Common myeloid progenitor, CD34-positive (primary cell): ENCODE measurements at regions not wholly inside any gene's neighbourhood (a gene's known extent, or its start where the extent isn't known, plus 50 kb on each side); places are given as distances from the start of the nearest gene placed in this dataset.

ENCODE experiments used
- CTCF ChIA-PET: fragments of 350-600 bp; sonication (Branson Sonifier 250); formaldehyde crosslinking; loops from one replicate; lab custom pipeline; 2021; ENCODE audit warnings: antibody characterized with exemption; lab: Charles Lee
- POLR2A ChIA-PET: fragments of 350-600 bp; sonication (Branson Sonifier 250); formaldehyde crosslinking; loops from one replicate; lab custom pipeline; 2021; ENCODE audit warnings: antibody characterized with exemption; lab: Charles Lee
- DNase-seq, 3 donors: peaks; one replicate each; pipeline versions ENCODE4 v3.0.0 to v3.0.0-alpha.2; 2013
- H3K27ac ChIP-seq, 2 experiments: 1 replicate in 1 of 2; 2 replicates in 1 of 2; pipeline ENCODE4 v1.7.0; 2013; ENCODE audit warnings: inconsistent platforms in 2 of 2, low read length in 2 of 2, mild to moderate bottlenecking in 2 of 2, low read depth in 1 of 2, moderate library complexity in 1 of 2; ENCODE audit not compliant: severe bottlenecking in 2 of 2, insufficient read depth in 1 of 2, poor library complexity in 1 of 2
- H3K27me3 ChIP-seq, 5 experiments: replicated peaks in 2 of 5; 1 replicate in 3 of 5; 2 replicates in 2 of 5; pipeline versions ENCODE4 v1.6.1 to v1.7.0; 2013; ENCODE audit warnings: low read length in 4 of 5, mild to moderate bottlenecking in 2 of 5, moderate library complexity in 2 of 5, inconsistent platforms in 1 of 5; ENCODE audit not compliant: insufficient read depth in 5 of 5, control insufficient read depth in 4 of 5
- H3K36me3 ChIP-seq, 4 experiments: 1 replicate in 2 of 4; 2 replicates in 2 of 4; pipeline versions ENCODE4 v1.6.1 to v1.7.0; 2013; ENCODE audit warnings: low read length in 3 of 4, control low read depth in 1 of 4, mild to moderate bottlenecking in 1 of 4; ENCODE audit not compliant: control insufficient read depth in 4 of 4, insufficient read depth in 4 of 4
- H3K4me1 ChIP-seq, 4 experiments: 1 replicate in 3 of 4; 2 replicates in 1 of 4; pipeline versions ENCODE4 v1.6.1 to v1.7.1; 2013; ENCODE audit warnings: low read length in 3 of 4, mild to moderate bottlenecking in 3 of 4, control low read depth in 1 of 4, inconsistent platforms in 1 of 4, moderate library complexity in 1 of 4; ENCODE audit not compliant: control insufficient read depth in 4 of 4, insufficient read depth in 4 of 4; ENCODE audit errors: control extremely low read depth in 1 of 4
- H3K4me3 ChIP-seq, 7 experiments: 1 replicate in 4 of 7; 2 replicates in 3 of 7; pipeline versions ENCODE4 v1.5.1 to v1.7.0; 2013; ENCODE audit warnings: mild to moderate bottlenecking in 7 of 7, low read length in 6 of 7, moderate library complexity in 6 of 7, inconsistent platforms in 2 of 7, low read depth in 2 of 7, control low read depth in 1 of 7; ENCODE audit not compliant: insufficient read depth in 4 of 7, control insufficient read depth in 1 of 7; ENCODE audit errors: extremely low read depth in 1 of 7
- H3K9me3 ChIP-seq, 5 experiments: 1 replicate in 4 of 5; 2 replicates in 1 of 5; pipeline versions ENCODE4 v1.6.1 to v1.7.1; 2013; ENCODE audit warnings: low read length in 4 of 5, mild to moderate bottlenecking in 2 of 5, inconsistent platforms in 1 of 5, low read depth in 1 of 5, moderate library complexity in 1 of 5; ENCODE audit not compliant: control insufficient read depth in 4 of 5, insufficient read depth in 2 of 5; ENCODE audit errors: control extremely low read depth in 1 of 5
- WGBS: methylation state at CpG from one replicate; pipeline ENCODE4 v1.1.5; 2013; ENCODE audit not compliant: insufficient coverage; 5-methylcytosine and 5-hydroxymethylcytosine counted together

DNA sequence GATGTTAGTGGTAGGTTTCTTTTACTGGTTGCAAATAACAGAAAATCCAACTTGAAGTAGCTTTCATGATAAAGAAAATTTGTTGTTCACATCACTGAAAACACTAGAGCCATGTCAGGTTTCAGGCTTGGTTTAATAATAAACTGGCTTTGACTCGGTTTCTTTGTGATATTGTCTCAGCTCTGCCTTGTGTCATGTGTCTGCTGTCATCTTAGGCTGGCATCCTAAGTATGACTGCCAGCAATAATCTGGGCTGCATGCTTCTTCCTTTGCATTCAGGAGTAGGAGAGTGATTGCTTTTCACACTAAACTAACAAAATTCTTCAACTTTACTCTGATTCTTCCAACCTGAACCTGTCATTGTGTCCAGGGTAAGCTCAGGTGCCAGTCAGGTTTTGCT is 474.0 kb upstream of the B3GALT2 start:
- Histone ChIP-seq H3K4me1 (no peaks in the 10 kb centered on the region), H3K36me3 (no peaks in the 10 kb centered on the region), H3K27ac (no peak overlapping the region), H3K27me3 (no peaks in the 10 kb centered on the region), H3K9me3 (peaks cover 0 to 2% (median 0%) of the 10 kb centered on the region in 5 experiments), H3K4me3 (no peak overlapping the region)
- ChIA-PET POLR2A (no interaction called here), CTCF (no interaction called here)
- WGBS: 86% methylated on average over 1 of the region's 1 CpG
- DNase-seq: no peak

DNA sequence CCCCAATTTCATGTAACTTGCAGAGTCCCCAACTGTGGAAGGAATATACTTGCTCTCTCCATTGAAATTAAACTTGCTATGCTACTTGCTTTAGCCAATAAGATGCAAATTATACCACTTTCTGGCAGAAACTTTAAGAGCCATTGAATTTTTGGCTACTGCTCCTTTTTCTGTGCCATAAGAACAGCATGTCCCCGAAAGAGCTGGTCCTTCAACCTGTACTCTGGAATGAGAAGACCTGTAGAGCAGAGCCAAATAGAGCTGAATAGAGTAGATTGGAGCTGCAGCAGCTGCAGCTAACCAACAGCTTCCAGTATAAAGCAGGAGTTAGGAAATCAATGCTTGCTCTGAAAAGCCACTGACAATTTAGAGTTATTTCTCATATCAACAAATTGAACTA is 472.3 kb upstream of the B3GALT2 start:
- CTCF ChIA-PET: no interaction called here
- H3K4me3 ChIP-seq: no peak overlapping the region
- H3K27ac ChIP-seq: no peak overlapping the region
- 86% methylated on average over 1 of the region's 1 CpG for WGBS
- peaks cover 0 to 13% (median 2%) of the 10 kb centered on the region in 5 experiments for H3K9me3 ChIP-seq
- H3K4me1 ChIP-seq: no peaks in the 10 kb centered on the region
- no peaks in the 10 kb centered on the region for H3K27me3 ChIP-seq
- DNase-seq: no peak
- no peaks in the 10 kb centered on the region for H3K36me3 ChIP-seq
- POLR2A ChIA-PET: interaction anchor here (0.6 kb wide), 1 partner anchor 364 kb away, joined by 4 read pairs; no protein-coding TSS in a partner anchor

DNA sequence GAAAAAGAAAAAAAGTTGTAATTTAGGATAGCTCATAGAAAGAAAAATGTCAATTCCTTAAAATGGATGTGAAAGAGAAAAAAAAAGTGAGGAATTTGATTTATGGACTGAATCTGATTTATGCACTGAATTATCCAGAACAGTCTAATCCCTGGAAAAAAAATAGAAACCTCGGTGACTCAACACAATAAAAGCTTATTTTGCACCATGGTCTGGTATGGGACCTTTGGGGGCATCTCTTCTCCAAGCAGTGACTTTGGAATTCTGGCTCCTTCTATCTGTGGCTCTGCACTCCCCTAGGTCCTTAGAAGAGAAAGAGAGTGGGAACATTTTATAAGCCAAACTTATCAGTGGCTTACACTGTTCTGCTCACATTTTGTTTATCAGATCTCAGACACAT is 471.7 kb upstream of the B3GALT2 start:
- DNase-seq: no peak
- POLR2A ChIA-PET: no interaction called here
- CTCF ChIA-PET: no interaction called here

DNA sequence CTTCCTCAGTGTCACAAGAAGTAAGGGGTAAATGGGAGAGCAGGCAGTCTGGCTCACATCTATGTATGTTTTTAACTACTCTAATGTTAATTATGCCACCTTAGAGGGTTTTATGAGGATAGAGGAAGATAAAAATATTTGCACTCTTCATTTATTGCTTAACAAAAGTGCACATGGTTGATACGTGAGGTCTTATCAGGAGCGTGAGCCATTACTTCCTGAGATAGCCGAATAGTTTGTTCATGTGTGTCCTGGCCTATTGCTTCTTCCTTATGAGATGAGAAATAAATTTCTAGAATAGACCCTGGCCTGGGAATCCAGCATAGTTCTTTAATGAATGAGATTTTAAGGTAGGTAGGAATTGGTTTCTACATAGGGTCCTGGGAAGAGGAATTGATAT is 471.1 kb upstream of the B3GALT2 start:
- CTCF ChIA-PET: no interaction called here
- peaks cover 0 to 16% (median 2%) of the 10 kb centered on the region in 5 experiments for H3K9me3 ChIP-seq
- H3K4me3 ChIP-seq: no peak overlapping the region
- H3K27me3 ChIP-seq: no peaks in the 10 kb centered on the region
- POLR2A ChIA-PET: no interaction called here
- H3K27ac ChIP-seq: no peak overlapping the region
- DNase-seq: no peak
- H3K4me1 ChIP-seq: no peaks in the 10 kb centered on the region
- WGBS: 89% methylated on average over 1 of the region's 3 CpGs
- H3K36me3 ChIP-seq: no peaks in the 10 kb centered on the region

More for the DNA sequence above, 471.7 kb upstream of the B3GALT2 start:
- Histone ChIP-seq H3K27me3 (no peaks in the 10 kb centered on the region), H3K4me1 (no peaks in the 10 kb centered on the region), H3K4me3 (no peak overlapping the region), H3K36me3 (no peaks in the 10 kb centered on the region), H3K9me3 (peaks cover 0 to 15% (median 2%) of the 10 kb centered on the region in 5 experiments), H3K27ac (no peak overlapping the region)
- 100% methylated on average over 1 of the region's 1 CpG for WGBS

DNA sequence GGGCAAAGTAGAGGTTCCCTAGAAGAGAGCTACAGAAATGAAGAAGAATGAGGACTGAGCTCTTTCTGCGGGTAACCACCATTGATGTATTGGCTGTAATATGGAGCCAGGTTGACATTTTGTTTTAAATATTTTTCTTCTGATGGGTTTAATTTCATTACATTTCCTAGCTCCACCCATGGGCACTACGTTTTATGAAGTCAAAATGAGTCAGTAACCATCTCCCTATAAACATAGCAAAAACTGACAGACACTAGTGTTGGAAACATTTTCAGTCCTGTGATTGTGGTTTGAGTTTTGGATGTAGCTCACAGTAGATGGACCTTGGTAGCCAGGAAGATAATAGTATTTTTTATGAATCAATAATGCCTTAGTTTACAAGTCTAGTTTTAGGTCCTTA is 470.4 kb upstream of the B3GALT2 start:
- POLR2A ChIA-PET: no interaction called here
- H3K9me3 ChIP-seq: peaks cover 0 to 18% (median 2%) of the 10 kb centered on the region in 5 experiments
- H3K27me3 ChIP-seq: no peaks in the 10 kb centered on the region
- no peaks in the 10 kb centered on the region for H3K4me1 ChIP-seq
- no peak for DNase-seq
- H3K27ac ChIP-seq: no peak overlapping the region
- WGBS: no CpG with 5 or more reads among the region's 2 CpGs
- H3K36me3 ChIP-seq: no peaks in the 10 kb centered on the region
- CTCF ChIA-PET: no interaction called here
- no peak overlapping the region for H3K4me3 ChIP-seq

DNA sequence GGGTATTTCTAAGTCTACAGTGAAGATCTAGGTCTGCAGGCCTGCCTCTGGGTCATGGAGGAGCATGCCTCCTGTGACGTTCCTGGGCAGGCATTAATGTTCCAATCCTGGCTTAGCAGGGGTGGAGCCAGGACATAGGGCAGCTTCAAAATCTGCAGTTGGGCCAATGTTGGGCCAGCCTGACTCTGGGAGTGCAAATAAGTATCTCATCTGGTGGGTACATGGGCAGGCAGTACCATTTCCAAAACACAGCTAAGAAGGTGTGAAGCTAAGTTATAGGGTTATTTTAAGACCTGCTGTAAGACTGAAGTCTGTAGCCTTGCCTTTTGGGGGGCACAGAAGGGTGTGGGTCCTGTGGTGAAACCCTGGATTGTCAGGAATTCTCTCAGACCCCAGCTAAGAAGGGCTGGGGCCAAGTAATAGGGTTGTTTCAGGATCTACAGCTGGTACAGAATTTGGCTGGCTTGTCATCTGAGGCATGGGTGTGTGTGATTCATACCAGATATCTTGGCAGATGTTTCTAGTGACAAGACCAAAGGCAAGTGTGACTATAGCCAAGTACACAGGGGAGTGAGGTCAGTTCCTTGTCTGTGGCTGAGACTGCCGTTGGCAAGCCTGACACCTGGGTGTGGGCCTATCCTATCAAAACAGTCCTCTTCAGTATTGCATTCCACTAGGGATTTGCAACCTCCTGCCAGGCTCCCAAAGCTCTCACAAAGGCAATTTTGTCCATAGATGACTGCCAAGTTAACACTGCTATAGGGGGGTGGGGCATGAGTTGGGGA is 468.7 kb upstream of the B3GALT2 start:
- H3K4me3 ChIP-seq: no peak overlapping the region
- DNase-seq: no peak
- H3K27ac ChIP-seq: no peak overlapping the region
- peaks cover 0 to 30% (median 3%) of the 10 kb centered on the region in 5 experiments for H3K9me3 ChIP-seq
- H3K4me1 ChIP-seq: no peaks in the 10 kb centered on the region
- H3K27me3 ChIP-seq: no peaks in the 10 kb centered on the region
- 100% methylated on average over 2 of the region's 2 CpGs for WGBS
- no peaks in the 10 kb centered on the region for H3K36me3 ChIP-seq
- POLR2A ChIA-PET: no interaction called here
- CTCF ChIA-PET: no interaction called here

DNA sequence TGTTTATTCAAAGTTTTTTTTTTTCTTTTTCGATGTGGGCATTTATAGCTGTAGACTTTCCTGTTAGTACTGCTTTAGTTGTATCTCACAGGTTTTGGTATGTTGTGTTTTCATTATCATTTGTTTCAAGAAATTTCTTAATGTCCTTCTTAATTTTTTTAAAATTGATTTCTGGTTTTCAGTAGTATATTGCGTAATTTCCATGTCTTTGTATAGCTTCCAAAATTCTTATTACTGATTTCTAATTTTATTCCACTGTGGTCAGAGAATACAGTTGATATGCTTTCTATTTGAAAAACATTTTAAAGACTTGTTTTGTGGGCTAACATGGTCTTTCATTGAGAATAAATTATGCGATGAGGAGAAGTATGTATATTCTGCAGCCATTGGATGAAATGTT is 463.2 kb upstream of the B3GALT2 start:
- Histone ChIP-seq H3K27me3 (no peaks in the 10 kb centered on the region), H3K4me1 (no peaks in the 10 kb centered on the region), H3K27ac (no peak overlapping the region), H3K36me3 (no peaks in the 10 kb centered on the region), H3K9me3 (peaks cover 0 to 28% (median 3%) of the 10 kb centered on the region in 5 experiments), H3K4me3 (no peak overlapping the region)
- 75% methylated on average over 1 of the region's 3 CpGs for WGBS
- POLR2A ChIA-PET: no interaction called here
- DNase-seq: no peak
- CTCF ChIA-PET: no interaction called here
